Kidney tubule cell (primary cell): ENCODE measurements at regions not wholly inside any gene's neighbourhood (a gene's known extent, or its start where the extent isn't known, plus 50 kb on each side); places are given as distances from the start of the nearest gene placed in this dataset.
"Not testable (repeated sequence)": the region's sequence is repeated elsewhere in the genome, so short reads cannot be mapped to it uniquely, and the experiment has no call there.

Experiments
- DNase-seq: peaks from one replicate; pipeline ENCODE4 v3.0.0-alpha.2; 2018; ENCODE audit warnings: low spot score

- peak; percentile 5 for DNase-seq
Measured at GRCh38 chr16:25637236-25637635, 54.5 kb upstream of the HS3ST4 start.

DNA sequence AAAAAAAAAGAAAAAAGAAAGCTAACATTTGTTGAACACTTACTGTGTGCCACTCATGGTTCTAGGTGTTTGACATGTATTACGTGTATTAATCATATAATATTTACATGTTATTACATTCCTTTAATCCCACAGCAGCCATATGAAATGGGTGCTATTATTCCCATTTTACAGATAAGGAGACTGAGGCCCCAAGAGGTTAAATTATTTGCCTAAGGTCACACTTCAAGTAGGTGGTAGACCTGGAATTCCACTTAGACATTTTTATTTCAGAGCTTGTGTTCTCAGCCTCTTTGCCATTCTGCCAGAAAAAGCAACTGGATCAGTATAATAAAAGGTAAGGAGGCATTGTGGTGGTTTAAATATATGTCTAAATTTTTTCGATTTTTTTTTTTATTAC lies 55.1 kb upstream of the HS3ST4 start:
- no peak for DNase-seq

- no peak for DNase-seq
Measured at GRCh38 chr16:25635454-25635853, 56.3 kb upstream of the HS3ST4 start.

- peak; percentile 82 for DNase-seq
Measured at GRCh38 chr16:25633549-25633948, 58.2 kb upstream of the HS3ST4 start.

DNA sequence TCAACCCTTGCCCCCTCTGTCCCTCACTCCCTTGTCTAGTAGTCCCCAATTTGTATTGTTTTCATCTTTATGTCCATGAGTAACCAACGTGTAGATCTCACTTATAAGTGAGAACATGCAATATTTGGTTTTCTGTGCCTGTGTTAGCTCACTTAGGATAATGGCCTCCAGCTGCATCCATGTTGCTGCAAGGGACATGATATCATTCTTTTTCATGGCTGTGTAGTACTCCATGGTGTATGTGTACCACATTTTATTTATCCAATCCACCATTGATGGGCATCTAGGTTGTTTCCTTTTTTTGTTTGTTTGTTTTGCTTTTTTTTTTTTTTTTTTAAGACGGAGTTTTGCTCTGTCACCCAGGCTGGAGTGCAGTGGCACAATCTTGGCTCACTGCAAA lies 63.0 kb upstream of the HS3ST4 start:
- no peak for DNase-seq

- no peak for DNase-seq
Measured at GRCh38 chr16:25627641-25628040, 64.1 kb upstream of the HS3ST4 start.

- peak; percentile 16 for DNase-seq
Measured at GRCh38 chr16:25626172-25626571, 65.6 kb upstream of the HS3ST4 start.

- DNase-seq, result no peak
Measured at GRCh38 chr16:25625620-25626019, 66.1 kb upstream of the HS3ST4 start.

DNA sequence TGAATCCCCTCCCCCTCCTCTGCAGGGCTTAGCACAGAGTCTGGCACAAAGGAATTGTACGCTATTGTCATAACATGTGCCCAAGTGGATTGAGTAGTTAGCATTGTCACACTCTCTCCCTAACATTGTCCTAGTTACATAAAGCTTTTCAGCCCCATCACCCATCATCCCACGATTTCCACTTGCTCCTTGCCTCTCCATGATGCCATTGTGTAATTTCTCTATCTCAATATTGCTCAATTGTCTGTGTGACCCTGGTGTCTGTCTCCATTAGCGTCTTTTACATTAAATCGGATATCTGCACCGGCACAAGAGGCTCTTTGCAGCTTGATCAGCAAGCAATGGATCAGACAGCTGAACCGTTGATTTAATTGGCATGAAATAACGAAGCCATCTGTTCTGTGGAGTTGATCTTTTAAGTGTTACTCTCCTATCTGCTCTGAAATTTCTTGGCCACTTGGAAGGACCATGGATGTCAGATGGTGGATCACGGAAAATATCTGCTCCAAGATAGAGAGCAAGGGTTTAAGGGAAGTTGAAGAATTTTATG lies 77.0 kb upstream of the HS3ST4 start:
- DNase-seq, result no peak

- DNase-seq, result no peak
Measured at GRCh38 chr16:25613931-25614330, 77.8 kb upstream of the HS3ST4 start.

- no peak for DNase-seq
Measured at GRCh38 chr16:25608002-25608401, 83.8 kb upstream of the HS3ST4 start.

GRCh38 chr16:25606069-25606468 lies 85.7 kb upstream of the HS3ST4 start:
- no peak for DNase-seq

DNA sequence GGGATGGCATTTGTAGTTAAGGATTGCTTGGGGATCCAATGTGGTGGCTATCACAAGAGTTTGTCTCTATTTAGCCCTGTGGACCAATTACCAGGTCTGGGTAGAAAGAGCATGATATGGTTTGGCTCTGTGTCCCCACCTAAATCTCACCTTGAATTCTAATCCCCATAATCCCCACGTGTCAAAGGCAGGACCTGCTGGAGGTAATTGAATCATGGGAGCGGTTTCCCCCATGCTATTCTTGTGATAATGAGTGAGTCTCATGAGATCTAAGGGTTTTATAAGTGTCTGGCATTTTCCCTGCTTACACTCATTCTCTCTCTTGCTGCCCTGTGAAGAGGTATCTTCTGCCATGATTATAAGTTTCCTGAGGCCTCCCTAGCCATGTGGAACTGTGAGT lies 86.4 kb upstream of the HS3ST4 start:
- DNase-seq, result no peak

- not testable (repeated sequence) for DNase-seq
Measured at GRCh38 chr16:25601306-25601705, 90.5 kb upstream of the HS3ST4 start.

DNA sequence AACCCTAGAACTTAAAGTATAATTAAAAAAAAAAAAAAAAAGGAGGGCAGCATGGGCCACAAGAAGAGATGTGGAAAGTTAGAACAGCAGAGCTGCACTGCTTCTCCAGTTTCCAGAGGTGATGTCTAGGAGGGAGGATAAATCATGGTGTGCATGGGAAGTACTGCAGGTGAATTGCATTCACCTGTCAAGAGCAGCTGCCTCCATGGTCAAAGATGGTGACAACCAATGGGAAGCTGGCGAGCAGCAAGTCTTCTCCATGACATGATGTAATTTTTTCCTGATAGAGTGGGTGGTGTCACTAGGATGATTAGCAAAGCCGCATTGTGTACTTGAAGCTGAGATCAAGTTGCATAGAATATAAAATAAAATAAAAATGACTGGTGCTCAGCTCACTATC lies 95.6 kb upstream of the HS3ST4 start:
- no peak for DNase-seq

DNA sequence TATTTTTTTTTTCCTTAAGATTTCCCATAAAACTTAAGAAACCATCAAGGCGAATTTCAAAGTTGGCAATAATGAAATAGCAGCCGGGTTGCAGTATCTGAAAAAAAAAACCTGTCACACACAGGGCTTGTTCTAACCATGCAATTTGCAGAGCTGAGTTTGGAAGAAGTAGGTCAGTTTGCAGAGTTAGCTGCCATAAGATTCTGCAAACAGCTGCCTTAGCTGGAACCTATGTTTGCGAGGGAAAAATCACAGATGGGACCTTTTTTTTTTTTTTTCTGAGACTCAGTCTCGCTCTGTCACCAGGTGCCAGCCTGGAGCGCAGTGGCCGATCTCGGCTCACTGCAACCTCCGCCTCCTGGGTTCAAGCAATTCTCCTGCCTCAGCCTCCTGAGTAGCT lies 98.5 kb upstream of the HS3ST4 start:
- no peak for DNase-seq

- DNase-seq, result no peak
Measured at GRCh38 chr16:25587783-25588182, 104.0 kb upstream of the HS3ST4 start.

DNA sequence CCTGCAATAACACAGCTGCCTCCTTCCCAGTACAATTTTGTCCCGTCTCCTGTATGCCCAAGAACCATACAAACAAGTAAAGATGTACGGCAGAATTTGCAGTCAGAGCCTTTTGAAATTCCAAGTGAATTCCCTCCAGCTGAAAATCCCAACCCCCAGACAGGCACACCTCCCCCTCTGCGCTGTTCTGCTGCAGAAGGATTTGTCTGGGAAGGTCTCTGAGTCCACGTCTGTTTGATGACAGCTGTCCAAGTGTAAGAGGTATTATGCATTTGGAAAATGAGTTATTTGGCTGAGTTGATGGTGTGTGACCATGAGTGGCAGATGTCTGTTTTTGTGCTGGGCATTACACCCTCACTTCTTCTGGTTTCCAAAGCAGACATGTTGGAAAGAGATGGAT lies 104.9 kb upstream of the HS3ST4 start:
- no peak for DNase-seq

DNA sequence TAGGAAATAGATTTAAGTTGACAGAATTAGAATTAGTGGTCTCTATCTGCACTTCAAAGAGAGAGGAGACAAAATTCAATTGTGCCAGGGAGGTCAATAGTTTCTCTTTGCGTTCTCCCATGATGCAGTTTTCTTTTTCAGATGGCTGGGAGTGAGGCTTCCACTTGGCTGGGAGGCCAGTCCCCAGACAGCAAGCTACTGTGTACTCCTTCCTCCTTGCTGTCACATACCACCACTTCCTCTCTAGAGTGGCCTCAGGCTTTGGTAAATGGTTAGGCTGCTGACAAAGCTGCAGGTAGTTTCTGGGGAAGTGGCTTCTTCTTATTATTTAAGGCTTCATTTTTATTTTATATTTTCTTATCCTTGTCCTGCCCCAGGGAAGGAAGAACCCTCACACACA lies 106.2 kb upstream of the HS3ST4 start:
- no peak for DNase-seq

DNA sequence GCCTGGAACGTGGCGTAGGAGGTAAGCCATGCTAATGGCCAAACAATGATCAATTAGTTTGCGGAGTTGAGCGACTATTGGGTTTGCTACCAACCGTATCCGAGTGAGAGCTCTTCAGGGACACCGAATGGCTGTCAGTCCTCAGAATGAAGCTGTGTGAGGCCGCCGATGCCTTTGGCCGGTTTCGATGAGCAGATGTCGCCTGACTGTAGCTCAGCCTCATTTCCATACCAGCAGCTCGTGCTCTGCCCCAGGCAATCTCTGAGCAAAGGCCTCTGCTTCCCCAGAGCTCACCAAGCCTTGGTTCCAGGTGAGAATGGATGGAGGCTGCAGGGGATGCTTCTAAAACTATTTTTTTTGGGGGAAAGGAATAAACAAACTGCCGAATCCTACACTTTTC lies 111.7 kb upstream of the HS3ST4 start:
- DNase-seq, result no peak

DNA sequence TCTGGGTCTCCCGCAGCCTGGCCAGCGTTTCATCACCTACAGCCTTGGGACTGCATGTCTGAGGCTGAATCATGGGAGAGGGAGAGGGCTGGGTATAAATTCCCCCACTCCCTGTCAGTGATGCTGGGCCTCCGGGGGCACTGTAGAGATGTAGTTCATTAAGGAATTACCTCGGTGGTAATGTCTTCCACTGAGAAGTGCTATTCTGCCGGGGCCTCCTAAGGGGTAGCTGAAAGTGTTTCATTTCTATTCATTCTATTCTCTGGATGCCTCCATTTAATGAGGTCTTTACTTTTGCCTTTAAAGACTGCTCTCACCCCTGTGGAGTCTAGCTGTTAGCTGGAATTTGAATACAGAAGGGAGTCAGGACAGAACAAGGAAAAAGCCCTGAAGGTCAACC lies 116.4 kb upstream of the HS3ST4 start:
- DNase-seq, result no peak

- no peak for DNase-seq
Measured at GRCh38 chr16:25571712-25572111, 120.0 kb upstream of the HS3ST4 start.

- DNase-seq, result no peak
Measured at GRCh38 chr16:25570131-25570530, 121.6 kb upstream of the HS3ST4 start.

DNA sequence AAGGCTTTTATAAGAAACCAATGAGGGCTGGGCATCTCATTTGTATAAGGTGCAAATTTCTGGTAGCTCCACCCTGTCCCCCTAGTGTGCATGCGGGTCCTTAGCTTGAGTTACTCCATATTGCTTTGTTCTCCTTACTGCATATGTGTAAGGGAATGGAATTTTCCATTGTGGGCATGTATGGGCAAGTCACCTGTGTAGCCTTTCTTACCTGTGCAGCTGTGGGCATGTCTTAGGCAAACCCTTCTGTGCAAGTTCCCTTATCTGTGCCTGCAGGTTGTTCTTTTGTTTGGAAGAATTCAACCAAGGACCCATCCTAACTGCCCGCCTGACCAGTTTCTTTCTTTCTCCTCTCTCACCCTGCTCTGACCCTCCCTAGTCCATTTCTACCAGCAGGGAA lies 122.8 kb upstream of the HS3ST4 start:
- no peak for DNase-seq

DNA sequence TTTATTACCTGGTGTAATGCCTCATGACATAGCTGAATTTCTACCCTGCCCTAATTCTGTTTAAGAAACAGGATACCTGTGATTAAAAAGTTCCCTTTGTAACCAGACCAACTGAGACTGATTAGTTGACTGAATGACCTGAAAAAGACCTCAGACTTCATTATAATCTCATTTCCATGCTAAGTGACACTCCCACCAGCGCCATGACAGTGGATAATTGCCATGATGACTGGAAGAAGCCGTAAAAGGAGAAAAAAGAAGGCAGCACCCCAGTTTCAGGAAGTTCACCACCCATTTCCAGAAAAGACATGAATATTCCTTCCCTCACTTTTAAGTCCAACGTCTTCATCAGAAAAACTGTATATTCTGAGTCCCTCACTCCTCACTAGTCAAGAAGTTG lies 125.6 kb upstream of the HS3ST4 start:
- DNase-seq, result no peak
